Activated B cell treated with CpG ODN at 0.5 μM for 24 hours (primary cell): ENCODE measurements at regions not wholly inside any gene's neighbourhood (a gene's known extent, or its start where the extent isn't known, plus 50 kb on each side); places are given as distances from the start of the nearest gene placed in this dataset.

Experiments used
- ATAC-seq: fragments of 200-7000 bp; cut with Tn5 transposase; one replicate; pipeline ENCODE4 v1.10.0; 2021; ENCODE audit warnings: low read depth, mild to moderate bottlenecking, moderate library complexity
- CTCF ChIA-PET: fragments of 350-600 bp; sonication (Branson Sonifier 250); formaldehyde crosslinking; loops from one replicate; lab custom pipeline; 2021; ENCODE audit warnings: antibody characterized with exemption; lab: Charles Lee
- POLR2A ChIA-PET: fragments of 350-600 bp; sonication (Branson Sonifier 250); formaldehyde crosslinking; loops from one replicate; lab custom pipeline; 2021; ENCODE audit warnings: antibody characterized with exemption; lab: Charles Lee
- DNase-seq: peaks from one replicate; pipeline ENCODE4 v3.0.0; 2022
- H3K27ac Mint-ChIP-seq: one replicate; pipeline ENCODE4 v1.8.0; 2020; ENCODE audit warnings: mixed read lengths
- H3K27me3 Mint-ChIP-seq: one replicate; pipeline ENCODE4 v1.8.0; 2021; ENCODE audit warnings: mixed read lengths
- H3K36me3 Mint-ChIP-seq: one replicate; pipeline ENCODE4 v1.8.0; 2021; ENCODE audit warnings: low read depth, mixed read lengths
- H3K4me1 Mint-ChIP-seq: one replicate; pipeline ENCODE4 v1.8.0; 2021; ENCODE audit warnings: mixed read lengths
- H3K4me3 Mint-ChIP-seq: one replicate; pipeline ENCODE4 v1.8.0; 2020; ENCODE audit warnings: mild to moderate bottlenecking, mixed read lengths
- H3K9me3 Mint-ChIP-seq: one replicate; pipeline ENCODE4 v1.8.0; 2020; ENCODE audit warnings: mixed read lengths
- CTCF ChIP-seq: fragments of 200-600 bp; IDR thresholded peaks from one replicate; pipeline ENCODE4 v1.8.0; 2022; ENCODE audit warnings: antibody characterized with exemption, mild to moderate bottlenecking
- intact Hi-C: fragments of 100-400 bp; cut with micrococcal nuclease; formaldehyde crosslinking; loops from one replicate; pipeline ENCODE4 v1.15.1; 2024

- H3K27ac Mint-ChIP-seq, result no peak overlapping the region
- no peak for ATAC-seq
- no peaks in the 10 kb centered on the region for H3K27me3 Mint-ChIP-seq
- no peaks in the 10 kb centered on the region for H3K4me1 Mint-ChIP-seq
- H3K36me3 Mint-ChIP-seq, result no peaks in the 10 kb centered on the region
- ChIA-PET CTCF (no interaction called here), POLR2A (no interaction called here)
- no peak for DNase-seq
- H3K9me3 Mint-ChIP-seq, result peaks cover 20% of the 10 kb centered on the region
- intact Hi-C loops, result no loop called here
- TF ChIP-seq CTCF, result no peak
- no peak overlapping the region for H3K4me3 Mint-ChIP-seq
These were observed 493.8 kb upstream of the PABPC4L start for GRCh38 chr4:134695433-134695832.

- DNase-seq (no peak), ATAC-seq (no peak)
- Mint-ChIP-seq H3K27ac (no peak overlapping the region), H3K4me3 (no peak overlapping the region), H3K36me3 (no peaks in the 10 kb centered on the region), H3K9me3 (peaks cover 10% of the 10 kb centered on the region), H3K27me3 (no peaks in the 10 kb centered on the region), H3K4me1 (no peaks in the 10 kb centered on the region)
- TF ChIP-seq CTCF, result no peak
- CTCF ChIA-PET, result no interaction called here
- intact Hi-C loops, result no loop called here
- POLR2A ChIA-PET, result no interaction called here
These were observed 490.3 kb upstream of the PABPC4L start for GRCh38 chr4:134691915-134692314.

- intact Hi-C loops, result no loop called here
- TF ChIP-seq CTCF, result no peak
- POLR2A ChIA-PET, result no interaction called here
- H3K27ac Mint-ChIP-seq, result no peak overlapping the region
- DNase-seq (no peak), ATAC-seq (no peak)
- no peaks in the 10 kb centered on the region for H3K27me3 Mint-ChIP-seq
- H3K4me1 Mint-ChIP-seq, result no peaks in the 10 kb centered on the region
- CTCF ChIA-PET, result no interaction called here
- no peaks in the 10 kb centered on the region for H3K36me3 Mint-ChIP-seq
- H3K4me3 Mint-ChIP-seq, result no peak overlapping the region
- H3K9me3 Mint-ChIP-seq, result peaks cover 5% of the 10 kb centered on the region
These were observed 486.3 kb upstream of the PABPC4L start for GRCh38 chr4:134687646-134688628.

GRCh38 chr4:134677209-134677814 lies 475.7 kb upstream of the PABPC4L start:
- ChIA-PET POLR2A (no interaction called here), CTCF (no interaction called here)

More at GRCh38 chr4:134677209-134677814, 475.7 kb upstream of the PABPC4L start:
- no peak for TF ChIP-seq CTCF
- no peaks in the 10 kb centered on the region for H3K27me3 Mint-ChIP-seq
- DNase-seq (no peak), ATAC-seq (no peak)
- H3K36me3 Mint-ChIP-seq, result no peaks in the 10 kb centered on the region
- H3K9me3 Mint-ChIP-seq, result peaks cover 4% of the 10 kb centered on the region
- no peak overlapping the region for H3K27ac Mint-ChIP-seq
- H3K4me3 Mint-ChIP-seq, result no peak overlapping the region
- no peaks in the 10 kb centered on the region for H3K4me1 Mint-ChIP-seq
- intact Hi-C loops, result no loop called here
